Dendritic cell treated with granulocyte-macrophage colony-stimulating factor and Interleukin-4, amounts not matched to agents 40 ng/mL and 50 ng/mL, for 4 days (primary cell): ENCODE measurements at regions not wholly inside any gene's neighbourhood (a gene's known extent, or its start where the extent isn't known, plus 50 kb on each side); places are given as distances from the start of the nearest gene placed in this dataset.

ENCODE experiments used
- H3K27ac Mint-ChIP-seq: one replicate; pipeline ENCODE4 v1.8.0; 2022; ENCODE audit warnings: mild to moderate bottlenecking, mixed read lengths
- H3K27me3 Mint-ChIP-seq: one replicate; pipeline ENCODE4 v1.8.0; 2022; ENCODE audit warnings: mild to moderate bottlenecking, mixed read lengths
- H3K36me3 Mint-ChIP-seq: one replicate; pipeline ENCODE4 v1.8.0; 2022; ENCODE audit warnings: low read depth, mixed read lengths
- H3K4me1 Mint-ChIP-seq: one replicate; pipeline ENCODE4 v1.8.0; 2022; ENCODE audit warnings: low read depth, mixed read lengths
- H3K4me3 Mint-ChIP-seq: one replicate; pipeline ENCODE4 v1.8.0; 2022; ENCODE audit warnings: mild to moderate bottlenecking, moderate library complexity, mixed read lengths
- H3K9me3 Mint-ChIP-seq: one replicate; pipeline ENCODE4 v1.8.0; 2022; ENCODE audit warnings: mixed read lengths
- intact Hi-C: fragments of 100-400 bp; cut with micrococcal nuclease; formaldehyde crosslinking; loops from one replicate; pipeline ENCODE4 v1.15.0; 2022

DNA sequence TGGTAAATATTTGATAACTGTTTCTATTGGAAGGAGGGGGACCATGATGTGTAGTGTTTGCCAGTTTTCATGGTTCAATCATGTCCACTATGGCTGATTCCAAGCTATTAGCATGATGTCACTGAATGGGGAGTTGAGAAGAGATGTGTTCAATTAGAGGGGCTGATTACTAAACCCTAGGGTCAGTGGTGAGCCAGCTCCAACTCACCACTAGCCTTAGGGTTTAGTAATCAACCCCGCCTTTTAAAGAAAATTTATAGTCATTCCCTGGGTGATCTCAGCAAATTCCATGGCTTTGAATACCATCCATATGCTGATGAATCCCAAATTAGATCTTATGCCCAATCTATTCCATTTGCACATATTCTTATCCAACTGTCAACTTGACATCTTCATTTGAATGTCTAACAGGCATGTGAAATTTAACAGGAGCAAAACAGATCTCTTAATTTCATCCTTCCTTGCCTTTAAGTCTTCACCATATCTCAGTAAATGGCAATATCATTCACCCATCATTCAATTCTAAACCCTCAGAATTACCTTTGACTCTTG is 98.8 kb downstream of the GCNT1 start:
- H3K4me1 Mint-ChIP-seq, result peaks cover 57% of the 10 kb centered on the region
- H3K27me3 Mint-ChIP-seq, result no peaks in the 10 kb centered on the region
- no peak overlapping the region for H3K4me3 Mint-ChIP-seq
- H3K36me3 Mint-ChIP-seq, result no peaks in the 10 kb centered on the region
- no peaks in the 10 kb centered on the region for H3K9me3 Mint-ChIP-seq
- no peak overlapping the region for H3K27ac Mint-ChIP-seq
- intact Hi-C loops, result no loop called here

DNA sequence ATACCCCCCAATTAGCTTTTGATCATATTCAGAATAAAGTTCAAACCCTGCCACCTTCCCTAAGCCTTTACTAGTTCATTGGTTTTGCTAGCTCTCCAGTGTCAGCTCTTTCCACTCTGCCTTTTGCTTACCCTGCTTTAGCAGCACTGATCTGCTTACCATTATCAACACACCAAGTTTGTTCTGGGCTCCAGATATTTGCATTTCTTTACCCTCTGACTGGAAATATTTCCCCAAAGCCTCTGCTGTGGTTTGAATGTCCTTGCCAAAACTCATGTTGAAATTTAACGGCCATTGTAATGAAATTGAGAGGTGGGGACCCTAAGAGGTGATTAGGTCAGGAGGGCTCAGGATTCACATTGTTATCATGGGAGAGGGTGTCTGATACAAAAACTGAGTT is 99.5 kb downstream of the GCNT1 start:
- Mint-ChIP-seq H3K36me3 (no peaks in the 10 kb centered on the region), H3K27me3 (no peaks in the 10 kb centered on the region), H3K9me3 (no peaks in the 10 kb centered on the region), H3K4me3 (no peak overlapping the region), H3K27ac (no peak overlapping the region), H3K4me1 (peaks cover 57% of the 10 kb centered on the region)
- intact Hi-C loops, result no loop called here

DNA sequence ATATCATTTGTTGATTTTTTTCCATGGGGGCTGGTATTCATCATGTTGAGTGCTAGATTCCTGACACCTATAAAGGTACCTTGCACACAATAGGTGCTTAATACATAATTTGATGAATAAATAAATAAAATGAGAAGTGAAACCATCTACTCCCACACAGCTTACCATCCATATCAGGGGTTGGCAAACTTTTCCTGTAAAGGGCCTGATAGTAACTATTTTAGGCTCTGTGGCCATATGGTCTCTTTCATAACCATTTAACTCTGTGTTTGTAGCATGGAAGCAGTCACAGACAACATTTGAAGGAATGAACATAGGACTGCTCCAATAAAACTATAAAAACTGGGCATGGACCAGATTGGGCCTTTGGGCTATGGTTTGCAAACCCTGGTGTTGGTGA is 100.3 kb downstream of the GCNT1 start:
- H3K27ac Mint-ChIP-seq, result no peak overlapping the region
- no peaks in the 10 kb centered on the region for H3K27me3 Mint-ChIP-seq
- H3K36me3 Mint-ChIP-seq, result no peaks in the 10 kb centered on the region
- H3K4me3 Mint-ChIP-seq, result no peak overlapping the region
- intact Hi-C loops, result no loop called here
- H3K4me1 Mint-ChIP-seq, result peaks cover 62% of the 10 kb centered on the region
- H3K9me3 Mint-ChIP-seq, result no peaks in the 10 kb centered on the region

DNA sequence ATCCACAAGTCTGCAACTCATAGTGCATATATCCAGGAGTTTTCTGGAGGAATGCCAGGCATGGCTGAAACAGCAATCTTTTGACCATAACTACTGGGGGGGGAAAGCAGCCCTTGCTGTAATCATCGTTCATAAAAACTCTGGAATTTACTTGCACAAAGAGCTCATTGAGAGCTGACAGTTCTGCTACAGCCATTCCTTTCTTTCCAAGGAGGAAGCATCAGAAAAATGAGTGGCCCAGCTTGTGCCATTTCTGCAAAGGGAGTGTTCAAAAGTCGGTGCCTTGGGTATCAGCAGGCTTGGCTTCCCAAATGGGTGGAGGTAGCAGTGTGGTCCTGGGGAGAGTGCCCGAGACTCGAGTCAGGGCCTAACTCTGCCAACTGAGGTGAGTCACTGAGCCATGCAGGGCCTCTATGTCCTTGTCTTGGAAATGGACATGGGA is 101.5 kb downstream of the GCNT1 start:
- Mint-ChIP-seq H3K4me1 (peaks cover 65% of the 10 kb centered on the region), H3K27ac (peak overlapping the region; percentile 79), H3K36me3 (no peaks in the 10 kb centered on the region), H3K4me3 (no peak overlapping the region), H3K27me3 (no peaks in the 10 kb centered on the region), H3K9me3 (no peaks in the 10 kb centered on the region)
- intact Hi-C loops, result loop anchor here (5.0 to 10.0 kb wide), 3 partner anchors 37 to 106 kb away; partner anchors contain the start of gene GCNT1

DNA sequence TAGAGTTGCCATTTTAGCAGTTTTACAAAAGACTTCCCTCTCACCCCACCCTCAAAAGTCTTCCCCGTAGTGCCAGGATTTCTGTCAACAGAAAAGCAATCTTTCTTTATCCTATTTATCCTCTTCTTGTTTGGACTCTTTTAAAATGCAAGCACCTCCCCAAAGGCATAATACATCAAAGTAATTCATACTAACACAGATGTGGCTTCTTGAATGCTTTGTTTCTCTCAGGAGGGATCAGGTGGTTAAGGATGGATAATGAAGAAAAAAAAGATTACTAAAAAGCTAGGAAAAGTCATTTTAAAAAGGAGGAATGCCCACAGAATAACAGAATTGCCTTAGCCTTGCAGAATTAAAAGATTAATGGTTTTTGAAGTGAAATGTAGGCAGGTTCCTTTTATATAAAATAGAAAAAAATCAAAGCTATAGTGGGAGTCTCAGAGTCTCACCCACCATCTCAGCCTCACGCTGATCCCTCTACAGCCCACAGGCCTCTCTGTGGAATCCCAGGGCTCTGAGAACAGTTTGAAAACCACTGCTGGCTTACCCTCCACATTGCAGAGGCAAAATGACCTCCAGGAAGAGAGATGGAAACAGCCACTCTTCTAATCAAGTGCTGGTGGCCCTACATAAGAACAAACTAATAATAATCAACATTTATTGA is 102.2 kb downstream of the GCNT1 start:
- Mint-ChIP-seq H3K27me3 (no peaks in the 10 kb centered on the region), H3K4me3 (no peak overlapping the region), H3K36me3 (peaks cover 2% of the 10 kb centered on the region), H3K9me3 (no peaks in the 10 kb centered on the region), H3K27ac (peak overlapping the region; percentile 79), H3K4me1 (peaks cover 65% of the 10 kb centered on the region)
- intact Hi-C loops, result loop anchor here (5.0 to 10.0 kb wide), 3 partner anchors 36 to 106 kb away; partner anchors contain the start of gene GCNT1
